ENCODE measurements at regions not wholly inside any gene's neighbourhood (a gene's known extent, or its start where the extent isn't known, plus 50 kb on each side); places are given as distances from the start of the nearest gene placed in this dataset.

GRCh38 chr14:106509807-106510206, 983.4 kb downstream of the TMEM121 start:
- TF ChIP-seq RXRA (IDR thresholded peaks at IDR 0.05), result no peak
- TF ChIP-seq EGR1 (IDR thresholded peaks at IDR 0.05; ENCODE audit: low read depth in 2 of 2), result no peak
- TF ChIP-seq CTCF (IDR thresholded peaks at IDR 0.05; ENCODE audit: low read depth, low read length, missing input control), result no peak
- no peak for TF ChIP-seq HNF4A (conservative IDR thresholded peaks at IDR 0.05)
